Mesendoderm (in vitro differentiated cells): ENCODE measurements at regions not wholly inside any gene's neighbourhood (a gene's known extent, or its start where the extent isn't known, plus 50 kb on each side); places are given as distances from the start of the nearest gene placed in this dataset.
A peak's percentile ranks its signal among the peaks of the same experiment; 100 is the strongest.

Experiments
- DNase-seq: peaks from one replicate; pipeline ENCODE4 v3.0.0; 2013
- H2AK5ac ChIP-seq: 2 replicates; pipeline ENCODE4 v1.6.1; 2013; ENCODE audit warnings: low read length, inconsistent platforms
- H2BK120ac ChIP-seq: 2 replicates; pipeline ENCODE4 v1.6.1; 2013; ENCODE audit warnings: low read depth, mild to moderate bottlenecking, low read length, moderate library complexity, mixed read lengths
- H2BK15ac ChIP-seq: replicated peaks from 2 replicates; pipeline ENCODE4 v1.6.1; 2013; ENCODE audit warnings: low read depth, mild to moderate bottlenecking, moderate library complexity
- H2BK5ac ChIP-seq: 2 replicates; pipeline ENCODE4 v1.6.1; 2013; ENCODE audit warnings: low read length, inconsistent platforms
- H3K18ac ChIP-seq: 2 replicates; pipeline ENCODE4 v1.6.1; 2013; ENCODE audit warnings: mild to moderate bottlenecking, low read length, mixed read lengths
- H3K23ac ChIP-seq: one replicate; pipeline ENCODE4 v1.6.1; 2013; ENCODE audit warnings: low read length
- H3K27ac ChIP-seq: 2 replicates; pipeline ENCODE4 v1.5.1; 2013; ENCODE audit warnings: low read depth, mild to moderate bottlenecking, inconsistent platforms, low read length, moderate library complexity
- H3K27me3 ChIP-seq: 2 replicates; pipeline ENCODE4 v1.6.1; 2013; ENCODE audit warnings: low read length, control low read depth, mild to moderate bottlenecking, inconsistent platforms; ENCODE audit not compliant: insufficient read depth, poor library complexity
- H3K36me3 ChIP-seq: 2 replicates; pipeline ENCODE4 v1.6.1; 2013; ENCODE audit warnings: low read length, inconsistent platforms; ENCODE audit not compliant: control insufficient read depth, insufficient read depth
- H3K4ac ChIP-seq: one replicate; pipeline ENCODE4 v1.6.1; 2013; ENCODE audit warnings: low read depth, mild to moderate bottlenecking, low read length, moderate library complexity
- H3K4me1 ChIP-seq: 2 replicates; pipeline ENCODE4 v1.6.1; 2013; ENCODE audit warnings: low read depth, low read length, inconsistent platforms; ENCODE audit not compliant: control insufficient read depth
- H3K4me2 ChIP-seq: 2 replicates; pipeline ENCODE4 v1.6.1; 2013; ENCODE audit warnings: low read length
- H3K4me3 ChIP-seq: 2 replicates; pipeline ENCODE4 v1.5.1; 2013; ENCODE audit warnings: mild to moderate bottlenecking, low read length
- H3K56ac ChIP-seq: one replicate; pipeline ENCODE4 v1.6.1; 2013; ENCODE audit warnings: low read length
- H3K79me1 ChIP-seq: 2 replicates; pipeline ENCODE4 v1.6.1; 2013; ENCODE audit warnings: low read length, inconsistent platforms
- H3K79me2 ChIP-seq: 2 replicates; pipeline ENCODE4 v1.6.1; 2013; ENCODE audit warnings: mild to moderate bottlenecking, low read length; ENCODE audit not compliant: control insufficient read depth, insufficient read depth
- H3K9ac ChIP-seq: 2 replicates; pipeline ENCODE4 v1.6.1; 2013; ENCODE audit warnings: low read length, inconsistent platforms
- H4K5ac ChIP-seq: one replicate; pipeline ENCODE4 v1.6.1; 2013; ENCODE audit warnings: low read length
- H4K8ac ChIP-seq: one replicate; pipeline ENCODE4 v1.6.1; 2013; ENCODE audit warnings: low read depth, mild to moderate bottlenecking, control low read depth, low read length, moderate library complexity
- WGBS: extraction: QIAGEN DNeasy Blood & Tissue Kit; methylation state at CpG from one replicate; pipeline ENCODE4 v1.1.7; 2013; ENCODE audit warnings: low lambda C conversion rate, missing lambda C conversion rate; ENCODE audit not compliant: insufficient coverage; ENCODE audit errors: extremely low coverage; 5-methylcytosine and 5-hydroxymethylcytosine counted together

GRCh38 chr4:32000846-32001488 is 1280.8 kb downstream of the PCDH7 start:
- H3K9ac ChIP-seq: no peak overlapping the region
- H4K5ac ChIP-seq: no peak overlapping the region
- no peak overlapping the region for H3K4me3 ChIP-seq
- DNase-seq: peak; percentile 41
- H3K79me2 ChIP-seq: no peaks in the 10 kb centered on the region
- H2BK120ac ChIP-seq: no peak overlapping the region
- H3K79me1 ChIP-seq: no peaks in the 10 kb centered on the region
- no peaks in the 10 kb centered on the region for H3K36me3 ChIP-seq
- H3K4me2 ChIP-seq: no peak overlapping the region
- no peaks in the 10 kb centered on the region for H3K4me1 ChIP-seq
- H2BK15ac ChIP-seq: no peak overlapping the region
- no peak overlapping the region for H3K27ac ChIP-seq
- H3K18ac ChIP-seq: no peak overlapping the region
- no peak overlapping the region for H3K56ac ChIP-seq
- H3K4ac ChIP-seq: no peak overlapping the region
- no peak overlapping the region for H2BK5ac ChIP-seq
- no peak overlapping the region for H3K23ac ChIP-seq
- H4K8ac ChIP-seq: no peak overlapping the region
- H2AK5ac ChIP-seq: no peak overlapping the region
- WGBS: no CpG with 5 or more reads among the region's 4 CpGs
- no peaks in the 10 kb centered on the region for H3K27me3 ChIP-seq

GRCh38 chr4:32002037-32002747 is 1282.0 kb downstream of the PCDH7 start:
- Histone ChIP-seq H3K4me2 (no peak overlapping the region), H3K9ac (no peak overlapping the region), H3K79me1 (no peaks in the 10 kb centered on the region), H3K56ac (no peak overlapping the region), H2BK120ac (no peak overlapping the region), H2BK15ac (peak overlapping the region; percentile 41), H3K27ac (no peak overlapping the region), H3K36me3 (no peaks in the 10 kb centered on the region), H3K4me3 (no peak overlapping the region), H3K79me2 (no peaks in the 10 kb centered on the region), H2AK5ac (no peak overlapping the region), H2BK5ac (no peak overlapping the region), H4K5ac (no peak overlapping the region), H3K18ac (no peak overlapping the region), H4K8ac (no peak overlapping the region), H3K27me3 (no peaks in the 10 kb centered on the region), H3K4me1 (no peaks in the 10 kb centered on the region), H3K23ac (no peak overlapping the region), H3K4ac (no peak overlapping the region)
- DNase-seq: peak; percentile 47
- WGBS: no CpG with 5 or more reads among the region's 6 CpGs

- Histone ChIP-seq H3K4me3 (no peak overlapping the region), H2AK5ac (no peak overlapping the region), H4K5ac (no peak overlapping the region), H3K4ac (no peak overlapping the region), H2BK120ac (no peak overlapping the region), H2BK15ac (no peak overlapping the region), H2BK5ac (no peak overlapping the region), H3K9ac (no peak overlapping the region), H3K27ac (no peak overlapping the region), H3K27me3 (no peaks in the 10 kb centered on the region), H3K18ac (no peak overlapping the region), H3K4me2 (no peak overlapping the region), H3K79me2 (no peaks in the 10 kb centered on the region), H3K56ac (no peak overlapping the region), H3K4me1 (no peaks in the 10 kb centered on the region), H3K79me1 (no peaks in the 10 kb centered on the region), H3K36me3 (no peaks in the 10 kb centered on the region), H3K23ac (no peak overlapping the region), H4K8ac (no peak overlapping the region)
- no CpG with 5 or more reads among the region's 1 CpG for WGBS
- DNase-seq: peak; percentile 72
Observed at GRCh38 chr4:32003548-32003947, 1283.4 kb downstream of the PCDH7 start.

GRCh38 chr4:32010221-32010620 is 1290.1 kb downstream of the PCDH7 start:
- Histone ChIP-seq H3K4me1 (no peaks in the 10 kb centered on the region), H3K4me3 (no peak overlapping the region), H3K27ac (no peak overlapping the region), H3K18ac (no peak overlapping the region), H4K5ac (no peak overlapping the region), H3K56ac (no peak overlapping the region), H4K8ac (no peak overlapping the region), H3K23ac (no peak overlapping the region), H3K36me3 (no peaks in the 10 kb centered on the region), H2BK120ac (no peak overlapping the region), H2BK5ac (no peak overlapping the region), H3K9ac (no peak overlapping the region), H3K79me1 (no peaks in the 10 kb centered on the region), H3K4ac (no peak overlapping the region), H2BK15ac (no peak overlapping the region), H2AK5ac (no peak overlapping the region), H3K4me2 (no peak overlapping the region), H3K79me2 (no peaks in the 10 kb centered on the region), H3K27me3 (no peaks in the 10 kb centered on the region)
- WGBS: no CpG with 5 or more reads among the region's 3 CpGs
- DNase-seq: peak; percentile 38

- Histone ChIP-seq H3K4me1 (no peaks in the 10 kb centered on the region), H2BK15ac (no peak overlapping the region), H3K4ac (no peak overlapping the region), H3K4me3 (no peak overlapping the region), H3K23ac (no peak overlapping the region), H3K27me3 (no peaks in the 10 kb centered on the region), H3K27ac (no peak overlapping the region), H4K8ac (no peak overlapping the region), H2BK5ac (no peak overlapping the region), H3K9ac (no peak overlapping the region), H2BK120ac (no peak overlapping the region), H3K79me1 (no peaks in the 10 kb centered on the region), H2AK5ac (no peak overlapping the region), H3K79me2 (no peaks in the 10 kb centered on the region), H3K4me2 (no peak overlapping the region), H4K5ac (no peak overlapping the region), H3K56ac (no peak overlapping the region), H3K18ac (peak overlapping the region; percentile 75), H3K36me3 (no peaks in the 10 kb centered on the region)
- no peak for DNase-seq
- WGBS: no CpG with 5 or more reads among the region's 1 CpG
Observed at GRCh38 chr4:32022071-32022470, 1301.9 kb downstream of the PCDH7 start.
